ENCODE measurements at regions not wholly inside any gene's neighbourhood (a gene's known extent, or its start where the extent isn't known, plus 50 kb on each side); places are given as distances from the start of the nearest gene placed in this dataset.

- TF ChIP-seq, protein P1, sequence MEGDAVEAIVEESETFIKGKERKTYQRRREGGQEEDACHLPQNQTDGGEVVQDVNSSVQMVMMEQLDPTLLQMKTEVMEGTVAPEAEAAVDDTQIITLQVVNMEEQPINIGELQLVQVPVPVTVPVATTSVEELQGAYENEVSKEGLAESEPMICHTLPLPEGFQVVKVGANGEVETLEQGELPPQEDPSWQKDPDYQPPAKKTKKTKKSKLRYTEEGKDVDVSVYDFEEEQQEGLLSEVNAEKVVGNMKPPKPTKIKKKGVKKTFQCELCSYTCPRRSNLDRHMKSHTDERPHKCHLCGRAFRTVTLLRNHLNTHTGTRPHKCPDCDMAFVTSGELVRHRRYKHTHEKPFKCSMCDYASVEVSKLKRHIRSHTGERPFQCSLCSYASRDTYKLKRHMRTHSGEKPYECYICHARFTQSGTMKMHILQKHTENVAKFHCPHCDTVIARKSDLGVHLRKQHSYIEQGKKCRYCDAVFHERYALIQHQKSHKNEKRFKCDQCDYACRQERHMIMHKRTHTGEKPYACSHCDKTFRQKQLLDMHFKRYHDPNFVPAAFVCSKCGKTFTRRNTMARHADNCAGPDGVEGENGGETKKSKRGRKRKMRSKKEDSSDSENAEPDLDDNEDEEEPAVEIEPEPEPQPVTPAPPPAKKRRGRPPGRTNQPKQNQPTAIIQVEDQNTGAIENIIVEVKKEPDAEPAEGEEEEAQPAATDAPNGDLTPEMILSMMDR (conservative IDR thresholded peaks at IDR 0.05; ENCODE audit: low read depth, low read length), result no peak
- no peak for DNase-seq (ENCODE audit: low read depth)
- no peak overlapping the region for H3K4me3 ChIP-seq (ENCODE audit: low read depth, low read length)
Measured at GRCh38 chr9:10928372-10928771, 315.6 kb upstream of the PTPRD start.

- no peak for DNase-seq (ENCODE audit: low read depth)
- no peak overlapping the region for H3K4me3 ChIP-seq (ENCODE audit: low read depth, low read length)
- TF ChIP-seq, protein P1 (conservative IDR thresholded peaks at IDR 0.05; ENCODE audit: low read depth, low read length), result no peak
Measured at GRCh38 chr9:10930081-10930480, 317.3 kb upstream of the PTPRD start.

DNA sequence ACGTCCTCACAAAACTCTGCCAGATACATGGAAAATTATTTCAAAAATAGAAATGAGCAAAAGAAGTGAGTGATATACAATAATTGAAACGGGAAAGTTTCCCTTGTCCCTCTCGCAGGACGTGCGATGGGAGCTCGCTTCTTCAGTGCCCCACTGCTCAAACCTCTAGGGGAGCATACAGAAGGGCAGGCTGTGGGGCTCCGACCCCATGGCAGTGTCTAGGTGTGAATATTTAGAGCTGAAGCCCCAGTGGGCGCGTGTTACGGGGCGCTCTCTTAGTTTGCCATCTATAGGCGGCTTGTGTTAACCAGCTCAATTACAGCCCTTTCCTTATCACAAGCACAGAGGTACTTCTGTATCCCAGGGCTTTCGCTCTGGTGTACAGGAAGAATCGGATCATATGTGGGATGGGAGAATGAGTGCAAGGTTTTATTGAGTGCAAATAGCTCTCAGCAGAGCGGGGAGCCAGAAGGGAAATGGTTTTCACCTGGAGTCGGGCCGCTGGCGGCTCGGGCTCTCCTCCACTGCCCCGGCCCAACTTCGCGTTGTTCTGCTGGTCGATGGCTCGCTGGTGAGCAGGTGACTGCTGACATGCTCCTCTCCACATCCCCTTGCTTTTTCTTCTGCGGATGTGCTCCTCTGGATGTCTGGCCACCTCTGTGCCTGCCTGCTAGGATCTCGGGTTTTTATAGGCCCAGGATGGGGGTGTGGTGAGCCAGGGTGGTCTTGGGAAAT is 334.0 kb upstream of the PTPRD start:
- TF ChIP-seq, protein P1 (conservative IDR thresholded peaks at IDR 0.05; ENCODE audit: low read depth, low read length), result no peak
- DNase-seq (ENCODE audit: low read depth), result no peak
- no peak overlapping the region for H3K4me3 ChIP-seq (ENCODE audit: low read depth, low read length)

DNA sequence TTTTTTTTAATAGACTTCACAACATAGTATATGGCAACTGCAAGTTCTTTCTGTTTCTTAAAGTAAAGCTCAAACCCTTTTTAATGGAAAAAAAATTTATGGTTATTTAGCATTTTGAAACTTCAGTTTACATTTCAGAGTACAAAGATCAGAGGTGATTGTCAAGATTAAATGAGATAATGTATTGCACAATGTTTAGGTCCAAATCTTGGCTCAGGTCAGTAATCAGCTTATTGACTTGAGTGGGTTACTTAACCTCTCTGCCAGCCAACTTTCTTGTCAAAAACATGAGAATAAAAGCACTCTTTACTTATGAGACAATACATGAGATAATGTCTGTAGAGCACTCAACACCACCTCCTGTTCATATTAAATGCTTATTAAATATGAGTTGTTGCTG is 345.1 kb upstream of the PTPRD start:
- TF ChIP-seq, protein P1 (conservative IDR thresholded peaks at IDR 0.05; ENCODE audit: low read depth, low read length), result no peak
- no peak overlapping the region for H3K4me3 ChIP-seq (ENCODE audit: low read depth, low read length)
- DNase-seq (ENCODE audit: low read depth), result no peak

GRCh38 chr9:10961883-10962282 is 349.1 kb upstream of the PTPRD start:
- DNase-seq (ENCODE audit: low read depth), result no peak
- no peak overlapping the region for H3K4me3 ChIP-seq (ENCODE audit: low read depth, low read length)
- TF ChIP-seq, protein P1 (conservative IDR thresholded peaks at IDR 0.05; ENCODE audit: low read depth, low read length), result no peak

DNA sequence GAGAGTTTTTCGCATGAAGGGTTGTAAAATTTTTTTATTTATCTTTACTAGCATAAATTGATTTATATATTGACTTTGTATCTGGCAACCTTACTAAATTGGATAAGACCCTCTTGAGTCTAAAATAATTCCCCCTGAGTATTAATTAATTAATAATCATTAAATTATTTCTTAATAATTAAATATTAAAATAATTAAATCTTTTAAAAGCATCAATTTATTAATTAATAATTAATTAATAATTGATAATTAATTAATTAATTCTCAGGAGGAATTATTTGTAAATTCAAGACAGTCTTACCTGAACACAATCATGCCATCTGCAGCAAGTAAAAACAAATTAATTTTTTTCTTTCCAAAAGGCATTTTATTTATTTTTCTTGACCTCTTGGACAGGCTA is 370.4 kb upstream of the PTPRD start:
- TF ChIP-seq, protein P1 (conservative IDR thresholded peaks at IDR 0.05; ENCODE audit: low read depth, low read length), result no peak
- DNase-seq (ENCODE audit: low read depth), result no peak
- no peak overlapping the region for H3K4me3 ChIP-seq (ENCODE audit: low read depth, low read length)

- TF ChIP-seq, protein P1 (conservative IDR thresholded peaks at IDR 0.05; ENCODE audit: low read depth, low read length), result no peak
- no peak overlapping the region for H3K4me3 ChIP-seq (ENCODE audit: low read depth, low read length)
- no peak for DNase-seq (ENCODE audit: low read depth)
Measured at GRCh38 chr9:10999646-11000045, 386.8 kb upstream of the PTPRD start.
